ENCODE measurements at regions not wholly inside any gene's neighbourhood (a gene's known extent, or its start where the extent isn't known, plus 50 kb on each side); places are given as distances from the start of the nearest gene placed in this dataset.

DNA sequence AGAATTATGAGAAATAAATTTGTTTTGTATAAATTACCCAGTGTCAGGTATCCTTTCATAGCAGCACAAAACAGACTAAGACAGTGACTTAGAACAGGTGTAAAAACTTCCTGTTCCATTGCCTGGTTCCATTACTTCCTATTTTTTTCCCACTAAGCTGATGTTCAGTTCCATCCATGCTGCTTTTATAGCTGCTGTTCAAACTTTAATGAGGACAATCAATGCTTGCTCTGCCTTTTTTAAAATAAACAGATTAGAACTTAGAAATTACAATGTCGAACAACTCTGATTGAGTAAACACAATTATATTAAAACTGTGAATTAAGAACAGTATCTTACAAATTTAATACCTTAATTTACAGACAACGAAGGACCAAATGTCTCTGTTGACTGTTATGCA is 818.9 kb downstream of the OLFM4 start:
- no peak for DNase-seq (ENCODE audit: low read depth, low spot score)

DNA sequence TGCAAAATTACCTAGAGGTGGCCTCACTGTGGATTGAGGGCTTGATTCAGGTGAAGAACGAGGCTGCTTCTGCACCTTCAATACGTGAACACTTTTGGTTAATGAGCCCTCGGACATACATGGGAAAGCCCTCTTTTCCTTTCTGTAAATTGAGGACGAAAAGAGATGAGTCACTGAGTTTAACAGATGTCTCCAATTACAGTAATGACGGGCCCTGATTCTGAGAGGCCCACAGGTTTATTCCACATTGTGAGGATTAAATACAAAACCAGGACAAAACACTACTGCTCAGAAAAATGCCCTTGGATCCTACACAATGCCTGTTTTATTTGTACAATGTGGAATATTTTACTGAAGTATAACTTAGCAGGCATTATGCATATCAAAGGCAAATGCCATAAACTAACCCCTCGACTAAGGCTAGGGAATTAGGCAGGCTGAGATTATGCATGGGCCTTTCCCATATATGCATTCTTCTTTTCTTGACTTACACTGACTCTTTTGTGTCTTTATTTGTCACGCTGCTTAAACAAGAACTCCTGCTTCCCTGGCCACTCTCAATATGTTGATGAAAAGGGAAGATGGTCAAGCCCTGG is 819.9 kb downstream of the OLFM4 start:
- no peak for DNase-seq (ENCODE audit: low read depth, low spot score)

DNA sequence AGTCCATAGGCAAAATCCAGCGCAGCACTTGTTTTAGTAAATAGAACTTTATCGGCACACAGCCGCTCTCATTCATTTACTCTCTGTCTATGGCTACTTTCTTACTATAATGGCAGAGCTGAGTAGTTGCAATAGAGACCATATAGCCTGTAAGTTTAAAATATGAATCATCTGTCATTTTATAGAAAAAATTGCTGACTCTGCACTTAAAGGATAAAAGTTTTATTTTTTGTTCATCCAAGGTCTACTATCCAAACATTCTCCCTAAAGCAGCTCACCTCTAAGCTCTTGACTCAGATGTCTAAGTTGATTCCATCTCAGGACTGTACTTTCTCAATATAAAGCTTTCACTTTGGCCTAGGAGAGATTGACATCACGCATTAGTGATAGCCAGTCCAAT is 825.7 kb downstream of the OLFM4 start:
- no peak for DNase-seq (ENCODE audit: low read depth, low spot score)

DNA sequence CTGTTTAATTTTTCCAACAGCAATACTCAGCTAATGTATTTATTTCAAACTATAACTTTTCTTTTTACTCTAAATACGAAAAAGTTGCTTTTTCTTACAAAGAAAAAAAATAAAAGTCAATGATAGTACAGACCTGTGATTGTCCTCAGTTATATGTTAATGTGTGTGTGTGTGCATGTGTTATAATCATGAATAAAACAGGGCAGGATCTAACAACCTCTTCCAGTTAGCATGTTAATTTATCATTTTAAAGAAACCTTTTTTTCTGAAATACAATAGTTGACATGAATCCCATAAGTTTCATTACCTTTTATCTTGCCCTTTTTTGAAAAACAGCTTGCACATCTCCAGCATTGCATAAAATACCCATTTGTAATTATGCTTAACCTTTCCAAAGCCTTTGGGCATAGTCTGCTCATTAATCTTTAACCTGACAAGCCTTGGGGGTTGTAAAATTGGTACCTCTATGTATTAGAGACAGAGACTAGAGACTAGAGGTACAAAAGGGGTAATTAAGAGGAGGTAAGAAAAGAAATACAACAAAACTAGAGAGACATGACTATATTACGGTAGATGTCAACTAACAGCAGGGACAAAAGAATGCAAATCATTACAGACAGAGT is 828.1 kb downstream of the OLFM4 start:
- no peak for DNase-seq (ENCODE audit: low read depth, low spot score)

DNA sequence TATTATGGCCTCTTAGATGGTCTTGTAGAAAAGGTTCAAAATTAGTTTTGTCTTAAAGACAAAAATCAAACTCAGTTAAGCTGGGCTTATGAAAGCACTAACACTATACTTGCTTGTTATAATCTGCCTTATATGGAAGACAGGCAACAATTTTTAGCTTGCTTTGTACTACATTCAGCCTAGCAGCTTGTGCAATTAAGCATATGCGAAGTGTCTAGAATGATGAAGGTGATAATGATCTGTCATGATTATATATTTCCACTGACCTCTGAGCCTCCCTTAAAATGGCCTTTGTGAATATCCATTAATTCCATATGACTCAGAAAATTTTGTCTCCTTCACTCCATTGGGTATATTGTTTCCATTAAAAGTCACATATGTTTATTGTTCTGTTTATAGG is 834.9 kb downstream of the OLFM4 start:
- DNase-seq (ENCODE audit: low read depth, low spot score), result no peak

DNA sequence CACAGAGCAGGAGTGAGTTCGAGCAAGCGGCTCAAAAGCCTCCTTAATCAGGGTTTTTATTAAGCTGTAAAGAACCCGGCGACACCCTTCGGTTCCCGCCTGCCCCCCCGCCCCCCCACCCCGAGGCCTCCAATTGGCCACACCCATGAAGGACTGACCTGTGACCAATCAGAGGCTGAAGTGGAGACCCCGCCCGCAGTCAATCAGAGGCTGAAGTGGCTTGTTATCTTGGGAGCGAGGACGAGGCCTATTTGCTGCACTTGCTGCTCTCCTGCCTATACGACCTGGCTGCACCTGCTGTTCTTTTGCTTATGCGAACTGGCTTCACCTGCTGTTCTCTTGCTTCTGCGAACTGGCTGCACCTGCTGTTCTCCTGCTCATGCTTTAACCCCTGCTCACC is 844.9 kb downstream of the OLFM4 start:
- no peak for DNase-seq (ENCODE audit: low read depth, low spot score)

DNA sequence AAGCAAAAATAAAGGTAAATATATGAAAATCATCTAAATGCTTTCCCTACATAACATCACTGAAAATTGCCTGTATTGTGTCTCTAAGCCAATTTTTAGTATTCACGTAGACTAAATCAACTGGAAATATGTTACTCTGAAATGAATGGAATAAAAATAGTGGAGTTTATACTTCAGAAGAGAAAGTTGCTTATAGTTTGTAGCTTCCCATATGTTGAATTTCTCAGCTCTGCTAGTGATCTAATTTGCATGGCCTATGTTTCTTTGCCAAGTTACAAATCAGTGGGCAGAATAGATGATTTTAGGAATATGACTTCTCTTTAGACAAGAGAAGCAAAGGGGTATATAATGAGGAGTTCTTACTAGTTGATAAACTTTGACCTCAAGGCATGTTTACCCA is 850.2 kb downstream of the OLFM4 start:
- DNase-seq (ENCODE audit: low read depth, low spot score), result no peak

DNA sequence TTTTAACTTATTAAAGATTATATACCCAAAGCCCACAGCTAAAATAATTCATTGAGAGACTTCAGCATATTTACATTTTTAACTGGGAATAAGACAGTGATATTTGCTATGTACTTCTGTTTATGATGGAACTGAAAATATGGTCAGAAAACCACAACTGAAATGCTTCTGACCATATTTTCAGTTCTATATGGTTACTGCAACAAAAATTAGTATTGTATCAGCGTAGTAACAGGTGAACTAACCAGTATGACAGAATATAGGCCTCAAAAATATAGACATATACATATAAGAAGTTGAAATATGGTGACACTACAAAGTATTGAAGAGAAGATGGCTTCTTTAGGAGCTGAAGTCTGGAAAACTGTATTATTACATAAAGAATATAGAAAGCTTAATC is 857.4 kb downstream of the OLFM4 start:
- no peak for DNase-seq (ENCODE audit: low read depth, low spot score)

DNA sequence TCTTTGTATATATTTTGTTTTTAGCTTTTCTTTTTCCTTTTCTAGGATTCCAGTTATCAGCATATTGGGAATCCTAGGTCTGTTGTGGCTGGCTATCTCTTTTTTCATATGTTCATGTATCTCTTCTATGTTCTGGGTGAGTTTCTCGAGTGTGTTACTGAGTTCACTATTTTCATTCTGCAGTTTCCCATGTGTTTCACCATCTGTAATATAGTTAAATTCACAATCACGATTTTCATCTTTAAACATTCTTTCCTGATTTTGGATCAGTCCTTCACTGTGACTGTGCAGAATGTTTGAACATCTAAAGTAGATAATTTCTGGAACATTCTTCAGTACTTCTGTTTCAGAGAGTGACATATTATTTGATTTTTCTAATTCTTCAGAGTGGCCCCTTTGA is 862.1 kb downstream of the OLFM4 start:
- DNase-seq (ENCODE audit: low read depth, low spot score), result no peak

DNA sequence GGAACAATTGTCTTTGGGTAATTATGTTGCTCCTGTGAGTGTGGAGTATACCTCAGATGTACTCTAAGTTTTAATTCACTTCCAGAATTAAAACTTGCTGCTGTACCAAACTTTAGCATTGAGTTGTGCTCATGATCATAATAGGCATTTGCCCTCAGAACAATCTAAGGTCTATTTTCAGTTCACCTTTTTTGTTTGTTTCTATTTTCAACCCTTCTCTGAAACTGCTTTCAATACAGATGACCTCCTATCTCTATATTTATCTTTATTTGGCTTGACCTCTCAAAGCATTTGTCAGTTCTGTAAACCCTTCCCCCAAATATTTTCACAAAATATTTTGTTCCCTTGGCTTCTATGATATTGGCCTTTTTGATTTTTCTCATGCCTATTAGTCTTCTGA is 873.0 kb downstream of the OLFM4 start:
- DNase-seq (ENCODE audit: low read depth, low spot score), result no peak

DNA sequence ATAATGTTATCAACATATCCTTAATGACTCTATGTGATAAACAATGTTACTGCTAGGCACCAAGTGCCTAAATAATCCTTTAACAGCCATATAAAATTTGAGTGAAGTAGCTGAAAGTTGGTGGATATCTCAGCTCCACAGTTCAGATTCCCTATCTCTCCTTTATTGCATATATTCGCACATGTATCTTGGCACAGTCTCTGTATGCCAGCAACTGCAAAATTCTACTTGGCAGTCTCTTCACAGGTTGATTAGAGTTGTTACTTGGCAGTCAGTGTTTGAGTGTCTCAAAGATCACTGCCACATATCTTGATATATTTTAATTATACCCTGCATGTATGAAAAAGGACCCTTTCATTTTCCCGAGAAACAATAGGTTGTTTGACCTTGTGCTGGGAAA is 879.3 kb downstream of the OLFM4 start:
- DNase-seq (ENCODE audit: low read depth, low spot score), result no peak

DNA sequence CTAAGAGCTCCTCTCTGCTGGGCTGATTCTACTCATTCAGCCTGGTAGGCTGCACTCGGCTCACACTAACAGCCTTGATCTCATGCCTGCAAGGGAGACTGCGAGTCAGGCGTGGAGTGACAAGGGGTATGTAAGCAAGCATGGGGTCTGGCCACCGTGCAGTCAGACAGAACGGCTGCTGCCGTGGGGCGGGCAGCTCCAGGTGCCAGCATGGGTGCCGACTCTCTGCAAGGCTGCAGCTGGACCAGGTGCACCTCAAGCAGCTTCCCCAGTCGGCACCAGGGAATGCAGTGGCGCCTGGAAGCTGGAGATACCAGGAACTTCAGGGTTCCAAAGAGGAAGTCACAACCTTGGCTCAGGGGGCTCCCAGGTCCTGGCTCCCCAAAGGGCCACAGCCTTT is 892.3 kb downstream of the OLFM4 start:
- peak; percentile 1 for DNase-seq (ENCODE audit: low read depth, low spot score)

DNA sequence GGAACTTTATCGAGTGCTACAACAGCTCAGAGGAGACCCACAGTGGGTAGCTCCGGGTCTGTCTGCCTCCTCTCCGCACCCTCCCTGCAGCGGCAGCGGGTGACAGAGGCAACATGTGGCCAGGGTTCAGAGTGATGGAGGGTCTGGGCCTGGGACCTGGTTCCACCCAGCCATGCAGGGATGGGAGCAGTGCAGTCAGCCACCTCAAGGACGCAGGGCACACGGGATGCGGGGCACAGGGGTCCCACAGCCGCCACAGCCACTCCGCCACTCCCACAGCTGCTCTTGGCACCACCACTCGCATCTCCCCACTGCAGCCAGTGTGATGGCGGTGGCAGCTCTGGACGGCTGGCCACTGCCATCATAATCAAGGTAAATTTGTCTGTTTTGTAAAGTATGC is 892.9 kb downstream of the OLFM4 start:
- no peak for DNase-seq (ENCODE audit: low read depth, low spot score)

DNA sequence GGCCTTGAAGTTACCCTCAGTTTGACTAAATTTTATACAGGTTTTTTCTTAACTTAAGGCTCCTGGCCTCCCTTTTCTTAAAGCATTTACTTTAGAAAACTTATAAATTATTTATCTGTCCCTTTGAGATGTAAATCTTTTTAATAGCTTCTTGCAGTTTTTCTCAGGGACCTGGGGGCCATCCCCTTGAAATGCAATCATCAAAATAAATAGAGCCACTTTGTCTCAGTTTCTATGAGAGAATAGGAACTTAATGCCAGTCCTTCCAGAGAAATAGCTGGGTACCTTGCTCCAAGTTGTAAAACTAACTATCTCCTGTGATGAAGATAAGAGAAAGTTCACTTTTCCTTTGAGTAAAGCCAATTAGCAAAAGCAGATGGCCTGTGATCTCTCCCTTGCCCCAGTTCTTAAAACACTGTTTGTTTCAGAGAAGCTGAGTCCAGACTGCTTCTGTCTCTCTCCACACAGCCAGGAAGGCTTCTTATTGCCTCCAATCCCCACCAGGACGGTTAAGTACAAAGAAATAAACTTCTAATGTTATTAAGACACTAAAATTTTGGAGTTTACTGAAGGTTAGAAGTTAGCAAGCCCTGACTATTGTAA is 913.1 kb downstream of the OLFM4 start:
- DNase-seq (ENCODE audit: low read depth, low spot score), result peak; percentile 4

DNA sequence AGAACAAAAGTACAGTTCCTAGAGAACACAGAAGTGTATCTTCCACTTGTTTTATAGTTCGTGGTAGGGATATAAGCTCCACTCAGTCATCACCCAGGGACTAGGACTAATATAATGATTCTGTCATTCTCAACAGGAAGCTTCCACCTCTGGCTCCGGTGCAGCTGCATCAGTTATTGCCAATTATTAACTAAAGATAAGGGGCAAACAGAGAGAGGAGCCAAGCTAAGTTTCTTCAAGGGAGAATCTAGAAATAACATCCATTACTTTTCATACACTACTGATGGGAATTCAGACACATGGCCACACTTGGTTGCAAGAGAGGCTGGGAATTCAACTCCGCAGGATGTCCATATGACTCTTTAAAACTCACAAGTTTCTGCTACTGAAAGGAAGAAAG is 917.9 kb downstream of the OLFM4 start:
- no peak for DNase-seq (ENCODE audit: low read depth, low spot score)

DNA sequence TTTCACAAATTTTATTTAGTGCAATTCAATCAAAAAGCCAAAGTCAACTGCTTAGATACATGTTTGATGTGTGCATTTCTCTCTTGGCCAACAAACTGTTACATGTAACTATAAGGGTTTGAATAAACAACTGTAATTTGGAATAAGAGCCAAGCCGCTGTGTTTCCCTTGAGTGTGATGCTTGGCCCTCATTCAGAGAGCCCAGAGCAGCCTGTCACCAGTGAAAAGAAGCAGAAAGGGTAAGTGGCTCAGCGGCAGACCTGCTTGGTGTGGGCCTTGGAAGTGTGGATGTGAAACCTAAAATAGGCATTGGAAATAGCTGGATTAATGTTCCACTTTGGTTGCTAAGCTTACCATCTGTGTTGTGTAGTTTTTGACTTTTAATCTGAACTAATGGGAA is 924.6 kb downstream of the OLFM4 start:
- DNase-seq (ENCODE audit: low read depth, low spot score), result no peak

Measured in ELF-1 (cell line).